Vagina (tissue), 2 donors: ENCODE measurements at regions not wholly inside any gene's neighbourhood (a gene's known extent, or its start where the extent isn't known, plus 50 kb on each side); places are given as distances from the start of the nearest gene placed in this dataset.

Experiments
- CTCF ChIP-seq, 3 experiments: fragments of 450-650 bp in 2 of 3; fragments of 200-600 bp in 1 of 3; sonication (generic) in 1 of 3; IDR thresholded peaks; one replicate each; pipeline ENCODE4 v1.5.1; 2017 to 2019; ENCODE audit warnings: antibody characterized with exemption in 3 of 3, mild to moderate bottlenecking in 2 of 3, moderate library complexity in 2 of 3
- POLR2A ChIP-seq, 2 donors: fragments of 450-650 bp; IDR thresholded peaks; one replicate each; pipeline ENCODE4 v1.6.1; 2017; ENCODE audit warnings: antibody characterized with exemption in 2 of 2, mild to moderate bottlenecking in 2 of 2, moderate library complexity in 2 of 2

- TF ChIP-seq CTCF (IDR thresholded peaks at IDR 0.05) (no peak), POLR2A (IDR thresholded peaks at IDR 0.05) (no peak)
Measured at GRCh38 chr16:58866935-58867334, 132.8 kb upstream of the GOT2 start.
